ENCODE measurements at regions not wholly inside any gene's neighbourhood (a gene's known extent, or its start where the extent isn't known, plus 50 kb on each side); places are given as distances from the start of the nearest gene placed in this dataset.

GRCh38 chr20:40634891-40635290 lies 54.1 kb downstream of the MAFB start:
- H3K9me3 Mint-ChIP-seq = no peaks in the 10 kb centered on the region
- peaks cover 15% of the 10 kb centered on the region for H3K27me3 Mint-ChIP-seq
- no peaks in the 10 kb centered on the region for H3K4me1 Mint-ChIP-seq (ENCODE audit: low read depth)
- intact Hi-C loops (cut with DNase I, micrococcal nuclease) = no loop called here
- H3K4me3 Mint-ChIP-seq = no peak overlapping the region
- no peak overlapping the region for H3K4me3 ChIP-seq (ENCODE audit: low read length)
- DNase-seq = no peak
- no peaks in the 10 kb centered on the region for H3K9me3 ChIP-seq (ENCODE audit: control insufficient read depth in 1 of 2, insufficient read depth in 1 of 2, low read length in 2 of 2)
- H3K4me1 ChIP-seq (ENCODE audit: insufficient read depth, low read length) = no peaks in the 10 kb centered on the region
- no peaks in the 10 kb centered on the region for H3K36me3 ChIP-seq (ENCODE audit: insufficient read depth, low read length)
- POLR2A ChIA-PET = no interaction called here
- H3K36me3 Mint-ChIP-seq (ENCODE audit: low read depth) = no peaks in the 10 kb centered on the region
- CTCF ChIA-PET = no interaction called here
- TF ChIP-seq CTCF (IDR thresholded peaks at IDR 0.05) = no peak
- no peak overlapping the region for H3K27ac ChIP-seq (ENCODE audit: low read depth in 1 of 2, low read length in 2 of 2)
- H3K27ac Mint-ChIP-seq = no peak overlapping the region
- ATAC-seq (ENCODE audit: poor library complexity) = no peak
- H3K27me3 ChIP-seq (ENCODE audit: control insufficient read depth in 1 of 2, insufficient read depth in 2 of 2, low read length in 2 of 2) = peaks cover 0 to 4% of the 10 kb centered on the region in 2 experiments

GRCh38 chr20:40633123-40633850 lies 55.7 kb downstream of the MAFB start:
- ChIA-PET POLR2A (no interaction called here), CTCF (no interaction called here)
- no peaks in the 10 kb centered on the region for H3K9me3 Mint-ChIP-seq
- H3K36me3 Mint-ChIP-seq (ENCODE audit: low read depth) = no peaks in the 10 kb centered on the region
- no peak overlapping the region for H3K27ac Mint-ChIP-seq
- ATAC-seq (ENCODE audit: poor library complexity) = no peak
- H3K27me3 Mint-ChIP-seq = peaks cover 7% of the 10 kb centered on the region
- no peaks in the 10 kb centered on the region for H3K4me1 Mint-ChIP-seq (ENCODE audit: low read depth)
- no peak for TF ChIP-seq CTCF (IDR thresholded peaks at IDR 0.05)
- H3K36me3 ChIP-seq (ENCODE audit: insufficient read depth, low read length) = no peaks in the 10 kb centered on the region
- DNase-seq = no peak
- H3K4me3 ChIP-seq (ENCODE audit: low read length) = no peak overlapping the region
- no peaks in the 10 kb centered on the region for H3K4me1 ChIP-seq (ENCODE audit: insufficient read depth, low read length)
- H3K4me3 Mint-ChIP-seq = no peak overlapping the region
- intact Hi-C loops (cut with DNase I, micrococcal nuclease) = no loop called here
- no peaks in the 10 kb centered on the region for H3K9me3 ChIP-seq (ENCODE audit: control insufficient read depth in 1 of 2, insufficient read depth in 1 of 2, low read length in 2 of 2)
- H3K27ac ChIP-seq (ENCODE audit: low read depth in 1 of 2, low read length in 2 of 2) = no peak overlapping the region
- peaks cover 0 to 4% of the 10 kb centered on the region in 2 experiments for H3K27me3 ChIP-seq (ENCODE audit: control insufficient read depth in 1 of 2, insufficient read depth in 2 of 2, low read length in 2 of 2)

DNA sequence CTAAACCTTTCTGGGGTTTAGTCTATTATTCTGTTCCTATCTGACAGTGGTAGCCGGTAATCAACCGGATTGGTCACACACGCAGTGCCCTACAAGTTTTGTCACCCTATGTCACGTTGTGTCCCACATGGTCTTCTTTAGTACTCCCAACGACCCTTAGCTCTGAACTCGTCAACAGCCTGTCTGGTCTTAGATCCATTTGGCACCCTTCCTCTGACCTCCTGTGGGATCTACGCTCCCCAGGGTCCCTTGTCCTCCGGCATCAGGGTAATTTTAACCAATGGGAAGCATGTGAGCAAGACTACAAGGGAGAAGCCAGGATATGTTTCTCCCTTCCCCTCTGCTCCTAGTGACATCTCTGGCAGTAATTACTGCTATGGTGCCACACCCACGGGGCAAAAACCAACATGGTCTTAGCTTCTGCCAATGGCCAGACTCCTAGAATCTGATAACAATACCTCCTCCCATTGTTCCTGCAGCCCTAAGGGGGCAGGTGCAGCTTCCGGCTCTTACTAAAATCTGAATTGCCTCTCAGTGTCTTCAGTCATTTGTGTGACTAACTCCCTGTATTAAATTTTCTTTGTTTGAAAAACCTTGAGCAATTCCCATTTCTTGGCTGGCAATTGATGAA lies 56.6 kb downstream of the MAFB start:
- ATAC-seq (ENCODE audit: poor library complexity) (no peak), DNase-seq (no peak)
- Histone ChIP-seq H3K36me3 (ENCODE audit: insufficient read depth, low read length) (no peaks in the 10 kb centered on the region), H3K27ac (ENCODE audit: low read depth in 1 of 2, low read length in 2 of 2) (no peak overlapping the region), H3K4me1 (ENCODE audit: insufficient read depth, low read length) (no peaks in the 10 kb centered on the region), H3K9me3 (ENCODE audit: control insufficient read depth in 1 of 2, insufficient read depth in 1 of 2, low read length in 2 of 2) (no peaks in the 10 kb centered on the region), H3K4me3 (ENCODE audit: low read length) (no peak overlapping the region), H3K27me3 (ENCODE audit: control insufficient read depth in 1 of 2, insufficient read depth in 2 of 2, low read length in 2 of 2) (peaks cover 0 to 4% of the 10 kb centered on the region in 2 experiments)
- CTCF ChIA-PET = no interaction called here
- no peaks in the 10 kb centered on the region for H3K4me1 Mint-ChIP-seq (ENCODE audit: low read depth)
- peaks cover 7% of the 10 kb centered on the region for H3K27me3 Mint-ChIP-seq
- TF ChIP-seq CTCF (IDR thresholded peaks at IDR 0.05) = no peak
- intact Hi-C loops (cut with DNase I, micrococcal nuclease) = no loop called here
- POLR2A ChIA-PET = no interaction called here
- H3K36me3 Mint-ChIP-seq (ENCODE audit: low read depth) = no peaks in the 10 kb centered on the region
- H3K4me3 Mint-ChIP-seq = no peak overlapping the region
- H3K27ac Mint-ChIP-seq = no peak overlapping the region
- H3K9me3 Mint-ChIP-seq = no peaks in the 10 kb centered on the region
